PFSK-1 (cell line): ENCODE measurements at regions not wholly inside any gene's neighbourhood (a gene's known extent, or its start where the extent isn't known, plus 50 kb on each side); places are given as distances from the start of the nearest gene placed in this dataset.

ENCODE experiments used
- FOXP2 ChIP-seq: optimal IDR thresholded peaks from 2 replicates; pipeline ENCODE3; 2011; ENCODE audit warnings: borderline replicate concordance, control low read depth, inconsistent platforms; ENCODE audit not compliant: insufficient read depth; ENCODE audit errors: extremely low read length, extremely low read depth
- POLR2AphosphoS5 ChIP-seq: IDR thresholded peaks from 2 replicates; pipeline ENCODE4 v1.6.1; 2012; ENCODE audit warnings: low read depth, mild to moderate bottlenecking, control low read depth, low read length, moderate library complexity
- REST ChIP-seq, 2 experiments: IDR thresholded peaks; 2 replicates each; pipeline versions ENCODE4 v1.6.1 to v1.8.0; 2011 to 2012; ENCODE audit warnings: low read depth in 2 of 2, low read length in 2 of 2, control low read depth in 1 of 2, inconsistent platforms in 1 of 2, mild to moderate bottlenecking in 1 of 2, moderate library complexity in 1 of 2; ENCODE audit not compliant: insufficient read depth in 1 of 2
- SIN3A ChIP-seq: IDR thresholded peaks from 2 replicates; pipeline ENCODE4 v1.6.1; 2012; ENCODE audit warnings: mild to moderate bottlenecking, low read length, moderate library complexity, borderline replicate concordance; ENCODE audit not compliant: insufficient read depth
- TAF1 ChIP-seq: IDR thresholded peaks from 2 replicates; pipeline ENCODE4 v1.6.1; 2012; ENCODE audit warnings: low read length, control low read depth, borderline replicate concordance; ENCODE audit not compliant: insufficient read depth

GRCh38 chr21:20703112-20703767 lies 295.0 kb upstream of the NCAM2 start:
- TF ChIP-seq TAF1 (no peak), REST (IDR thresholded peaks at IDR 0.05; ENCODE audit: insufficient read depth in 1 of 2, low read depth in 2 of 2, low read length in 2 of 2) (no peak), POLR2AphosphoS5 (no peak), SIN3A (no peak), FOXP2 (no peak)

- no peak for TF ChIP-seq TAF1
- no peak for TF ChIP-seq FOXP2
- no peak for TF ChIP-seq REST (IDR thresholded peaks at IDR 0.05; ENCODE audit: insufficient read depth in 1 of 2, low read depth in 2 of 2, low read length in 2 of 2)
- no peak for TF ChIP-seq POLR2AphosphoS5
- no peak for TF ChIP-seq SIN3A
Observed at GRCh38 chr21:20720623-20721022, 277.6 kb upstream of the NCAM2 start.

- TF ChIP-seq POLR2AphosphoS5 = no peak
- no peak for TF ChIP-seq SIN3A
- no peak for TF ChIP-seq TAF1
- TF ChIP-seq FOXP2 = no peak
- no peak for TF ChIP-seq REST (IDR thresholded peaks at IDR 0.05; ENCODE audit: insufficient read depth in 1 of 2, low read depth in 2 of 2, low read length in 2 of 2)
Observed at GRCh38 chr21:20721151-20721550, 277.1 kb upstream of the NCAM2 start.

- TF ChIP-seq TAF1 (no peak), POLR2AphosphoS5 (no peak), SIN3A (no peak), REST (IDR thresholded peaks at IDR 0.05; ENCODE audit: insufficient read depth in 1 of 2, low read depth in 2 of 2, low read length in 2 of 2) (no peak), FOXP2 (no peak)
Observed at GRCh38 chr21:20728691-20729090, 269.5 kb upstream of the NCAM2 start.

- no peak for TF ChIP-seq SIN3A
- no peak for TF ChIP-seq FOXP2
- no peak for TF ChIP-seq POLR2AphosphoS5
- TF ChIP-seq REST (IDR thresholded peaks at IDR 0.05; ENCODE audit: insufficient read depth in 1 of 2, low read depth in 2 of 2, low read length in 2 of 2) = no peak
- no peak for TF ChIP-seq TAF1
Observed at GRCh38 chr21:20729376-20729775, 268.8 kb upstream of the NCAM2 start.
